SK-N-SH treated with all-trans-retinoic acid at 6 μM for 48 hours (cell line): ENCODE measurements at regions not wholly inside any gene's neighbourhood (a gene's known extent, or its start where the extent isn't known, plus 50 kb on each side); places are given as distances from the start of the nearest gene placed in this dataset.

Experiments used
- ATAC-seq: fragments of 200-7000 bp; cut with Tn5 transposase; 3 replicates; pipeline ENCODE4 v1.9.1; 2020; ENCODE audit warnings: mild to moderate bottlenecking, moderate library complexity
- ARNTL ChIP-seq: fragments of 450-650 bp; formaldehyde crosslinking; IDR thresholded peaks from 2 replicates; pipeline ENCODE4 v1.5.0; 2020; ENCODE audit warnings: low read depth, mild to moderate bottlenecking, moderate library complexity, borderline replicate concordance
- BACH2 ChIP-seq: fragments of 250-450 bp; sonication (Bioruptor Pico); IDR thresholded peaks from 2 replicates; pipeline ENCODE4 v1.9.0; 2021; ENCODE audit warnings: mild to moderate bottlenecking, borderline replicate concordance
- CSDC2 ChIP-seq: fragments of 250-450 bp; sonication (Bioruptor Pico); IDR thresholded peaks from 2 replicates; pipeline ENCODE4 v1.5.0; 2020; ENCODE audit warnings: mild to moderate bottlenecking, moderate library complexity
- ESRRG ChIP-seq: fragments of 250-450 bp; sonication (Bioruptor Pico); IDR thresholded peaks from 2 replicates; pipeline ENCODE4 v1.6.1; 2021; ENCODE audit warnings: mild to moderate bottlenecking
- GLIS3 ChIP-seq: fragments of 250-450 bp; sonication (Bioruptor Pico); IDR thresholded peaks from 2 replicates; pipeline ENCODE4 v1.5.0; 2020; ENCODE audit warnings: mild to moderate bottlenecking, moderate library complexity
- ISL1 ChIP-seq: fragments of 250-450 bp; sonication (Bioruptor Pico); IDR thresholded peaks from 2 replicates; pipeline ENCODE4 v2.1.2; 2022; ENCODE audit warnings: mild to moderate bottlenecking, moderate library complexity
- OSR1 ChIP-seq: fragments of 250-450 bp; sonication (Bioruptor Pico); IDR thresholded peaks from 2 replicates; pipeline ENCODE4 v1.8.0; 2022; ENCODE audit warnings: moderate library complexity, mild to moderate bottlenecking, inconsistent platforms
- PATZ1 ChIP-seq: fragments of 250-450 bp; sonication (Bioruptor Pico); IDR thresholded peaks from 2 replicates; pipeline ENCODE4 v1.8.0; 2020; ENCODE audit warnings: mild to moderate bottlenecking, moderate library complexity, borderline replicate concordance
- PPARA ChIP-seq: fragments of 250-450 bp; sonication (Bioruptor Pico); IDR thresholded peaks from 2 replicates; pipeline ENCODE4 v1.5.0; 2020; ENCODE audit warnings: mild to moderate bottlenecking, borderline replicate concordance
- RARB ChIP-seq: fragments of 250-450 bp; sonication (Bioruptor Pico); IDR thresholded peaks from 2 replicates; pipeline ENCODE4 v1.8.0; 2021; ENCODE audit warnings: mild to moderate bottlenecking, moderate library complexity
- SNAI2 ChIP-seq: fragments of 250-450 bp; sonication (Bioruptor Pico); IDR thresholded peaks from 2 replicates; pipeline ENCODE4 v1.5.0; 2020; ENCODE audit warnings: mild to moderate bottlenecking, moderate library complexity
- TCF4 ChIP-seq: fragments of 250-450 bp; sonication (Bioruptor Pico); IDR thresholded peaks from 2 replicates; pipeline ENCODE4 v1.8.0; 2021; ENCODE audit warnings: mild to moderate bottlenecking, moderate library complexity, borderline replicate concordance
- TOX ChIP-seq: fragments of 250-450 bp; sonication (Bioruptor Pico); IDR thresholded peaks from 2 replicates; pipeline ENCODE4 v1.8.0; 2021; ENCODE audit warnings: mild to moderate bottlenecking, moderate library complexity, borderline replicate concordance
- TSHZ2 ChIP-seq: fragments of 250-450 bp; sonication (Bioruptor Pico); IDR thresholded peaks from 2 replicates; pipeline ENCODE4 v1.5.0; 2020; ENCODE audit warnings: mild to moderate bottlenecking, moderate library complexity
- ZFP3 ChIP-seq: fragments of 250-450 bp; sonication (Bioruptor Pico); IDR thresholded peaks from 2 replicates; pipeline ENCODE4 v1.5.0; 2020; ENCODE audit warnings: mild to moderate bottlenecking, moderate library complexity
- ZFP30 ChIP-seq: fragments of 450-650 bp; formaldehyde crosslinking; IDR thresholded peaks from 2 replicates; pipeline ENCODE4 v1.5.0; 2022; ENCODE audit warnings: mild to moderate bottlenecking, moderate library complexity
- ZNF565 ChIP-seq: fragments of 450-650 bp; formaldehyde crosslinking; conservative IDR thresholded peaks from 2 replicates; pipeline ENCODE4 v1.5.0; 2020; ENCODE audit warnings: low read depth, mild to moderate bottlenecking, moderate library complexity
- ZNF70 ChIP-seq: fragments of 450-650 bp; formaldehyde crosslinking; IDR thresholded peaks from 2 replicates; pipeline ENCODE4 v1.5.0; 2020; ENCODE audit warnings: mild to moderate bottlenecking, moderate library complexity
- ZNF8 ChIP-seq: fragments of 450-650 bp; formaldehyde crosslinking; IDR thresholded peaks from 2 replicates; pipeline ENCODE4 v1.5.0; 2020; ENCODE audit warnings: mild to moderate bottlenecking, moderate library complexity
- TF ChIP-seq, protein P1 (sequence below): fragments of 250-450 bp; sonication (Bioruptor Pico); IDR thresholded peaks from 2 replicates; pipeline ENCODE4 v1.8.0; 2021; ENCODE audit warnings: low read depth, mild to moderate bottlenecking, moderate library complexity, borderline replicate concordance
- TF ChIP-seq, protein P2 (sequence below): fragments of 250-450 bp; sonication (Bioruptor Pico); IDR thresholded peaks from 2 replicates; pipeline ENCODE4 v1.5.1; 2020; ENCODE audit warnings: low read depth, mild to moderate bottlenecking, moderate library complexity

DNA sequence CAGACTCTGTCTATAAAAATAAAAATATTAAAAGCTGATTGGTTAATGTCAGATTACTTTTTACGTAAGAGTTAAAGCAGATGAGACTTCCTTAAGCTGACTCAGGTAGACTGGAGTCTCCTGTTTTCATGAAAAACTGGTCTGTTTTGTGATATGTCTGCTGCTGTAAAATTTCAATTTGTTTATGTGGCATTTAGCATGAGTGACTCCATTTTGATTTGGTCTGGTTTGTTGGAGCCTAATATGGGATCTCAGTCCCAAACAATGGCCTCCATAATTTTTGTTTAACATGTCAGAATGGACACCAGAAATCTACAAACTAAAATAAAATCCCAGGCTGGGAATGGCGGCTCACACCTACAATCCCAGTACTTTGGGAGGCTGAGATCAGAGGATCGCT is 57.8 kb upstream of the LEKR1 start:
- TF ChIP-seq ZFP30 (CRISPR knock-in tag) (no peak), TOX (CRISPR knock-in tag) (no peak), ESRRG (no peak), ARNTL (CRISPR knock-in tag) (no peak), CSDC2 (CRISPR knock-in tag) (no peak), ZFP3 (CRISPR knock-in tag) (no peak), GLIS3 (CRISPR knock-in tag) (no peak), ZNF8 (CRISPR knock-in tag) (no peak), ZNF70 (CRISPR knock-in tag) (no peak), ISL1 (CRISPR knock-in tag) (no peak), PATZ1 (CRISPR knock-in tag) (no peak), ZNF565 (no peak), OSR1 (CRISPR knock-in tag) (no peak), TSHZ2 (CRISPR knock-in tag) (no peak), TCF4 (CRISPR knock-in tag) (no peak), SNAI2 (CRISPR knock-in tag) (no peak), RARB (CRISPR knock-in tag) (no peak), BACH2 (CRISPR knock-in tag) (no peak)
- TF ChIP-seq, protein P1, sequence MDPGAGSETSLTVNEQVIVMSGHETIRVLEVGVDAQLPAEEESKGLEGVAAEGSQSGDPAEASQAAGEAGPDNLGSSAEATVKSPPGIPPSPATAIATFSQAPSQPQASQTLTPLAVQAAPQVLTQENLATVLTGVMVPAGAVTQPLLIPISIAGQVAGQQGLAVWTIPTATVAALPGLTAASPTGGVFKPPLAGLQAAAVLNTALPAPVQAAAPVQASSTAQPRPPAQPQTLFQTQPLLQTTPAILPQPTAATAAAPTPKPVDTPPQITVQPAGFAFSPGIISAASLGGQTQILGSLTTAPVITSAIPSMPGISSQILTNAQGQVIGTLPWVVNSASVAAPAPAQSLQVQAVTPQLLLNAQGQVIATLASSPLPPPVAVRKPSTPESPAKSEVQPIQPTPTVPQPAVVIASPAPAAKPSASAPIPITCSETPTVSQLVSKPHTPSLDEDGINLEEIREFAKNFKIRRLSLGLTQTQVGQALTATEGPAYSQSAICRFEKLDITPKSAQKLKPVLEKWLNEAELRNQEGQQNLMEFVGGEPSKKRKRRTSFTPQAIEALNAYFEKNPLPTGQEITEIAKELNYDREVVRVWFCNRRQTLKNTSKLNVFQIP: no peak
- TF ChIP-seq, protein P2, sequence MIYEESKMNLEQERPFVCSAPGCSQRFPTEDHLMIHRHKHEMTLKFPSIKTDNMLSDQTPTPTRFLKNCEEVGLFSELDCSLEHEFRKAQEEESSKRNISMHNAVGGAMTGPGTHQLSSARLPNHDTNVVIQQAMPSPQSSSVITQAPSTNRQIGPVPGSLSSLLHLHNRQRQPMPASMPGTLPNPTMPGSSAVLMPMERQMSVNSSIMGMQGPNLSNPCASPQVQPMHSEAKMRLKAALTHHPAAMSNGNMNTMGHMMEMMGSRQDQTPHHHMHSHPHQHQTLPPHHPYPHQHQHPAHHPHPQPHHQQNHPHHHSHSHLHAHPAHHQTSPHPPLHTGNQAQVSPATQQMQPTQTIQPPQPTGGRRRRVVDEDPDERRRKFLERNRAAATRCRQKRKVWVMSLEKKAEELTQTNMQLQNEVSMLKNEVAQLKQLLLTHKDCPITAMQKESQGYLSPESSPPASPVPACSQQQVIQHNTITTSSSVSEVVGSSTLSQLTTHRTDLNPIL (CRISPR knock-in tag): no peak
- ATAC-seq: no peak

DNA sequence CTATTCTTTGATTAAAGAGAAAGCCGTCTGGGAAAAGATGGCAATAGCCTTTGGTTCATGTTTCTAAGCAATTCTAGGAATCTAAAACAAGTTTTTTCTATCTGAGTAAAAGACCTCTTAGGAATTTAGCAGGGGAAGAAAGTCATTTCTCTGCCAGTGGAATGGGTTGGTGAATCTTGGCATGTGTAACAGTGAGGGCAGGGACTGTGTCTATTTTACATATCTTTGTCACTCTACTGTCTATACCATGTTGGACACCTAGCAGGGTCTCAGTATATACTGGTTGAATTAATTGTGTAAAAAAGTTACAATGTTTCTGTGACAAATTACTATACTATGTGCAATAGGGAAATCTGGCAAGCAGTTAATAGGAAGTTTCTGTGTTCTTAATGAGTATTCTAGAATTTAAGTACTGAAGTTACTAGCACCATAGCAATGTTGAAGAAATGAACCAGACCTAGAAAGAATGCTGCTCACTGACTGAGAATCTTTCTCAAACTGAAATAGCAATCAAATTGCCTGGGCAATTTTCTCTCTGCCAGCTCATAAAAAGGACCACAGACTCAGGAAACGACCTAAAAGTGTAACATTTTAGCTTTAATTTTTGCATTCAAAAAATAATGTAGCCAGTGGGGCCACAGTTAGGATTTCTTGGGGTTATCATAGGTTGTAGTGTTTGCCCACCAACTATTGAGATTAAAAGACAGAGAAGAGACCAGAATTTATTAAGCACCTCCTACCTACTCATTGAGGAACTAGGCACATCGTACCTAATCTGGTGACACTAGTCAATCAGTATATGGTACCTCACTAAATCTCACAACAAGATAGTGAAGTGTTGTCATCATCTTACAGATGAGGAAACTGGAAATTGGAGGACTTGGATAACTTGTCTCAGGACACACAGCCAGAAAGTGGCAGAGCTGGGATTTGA is 56.2 kb upstream of the LEKR1 start:
- ATAC-seq: peak; percentile 69
- TF ChIP-seq, protein P2 (CRISPR knock-in tag): no peak
- TF ChIP-seq PPARA (no peak), ZNF70 (CRISPR knock-in tag) (no peak), ESRRG (no peak), ARNTL (CRISPR knock-in tag) (no peak), ZFP3 (CRISPR knock-in tag) (no peak), OSR1 (CRISPR knock-in tag) (no peak), BACH2 (CRISPR knock-in tag) (no peak), ZNF8 (CRISPR knock-in tag) (no peak), RARB (CRISPR knock-in tag) (no peak), PATZ1 (CRISPR knock-in tag) (no peak), ISL1 (CRISPR knock-in tag) (no peak), SNAI2 (CRISPR knock-in tag) (no peak), ZNF565 (no peak), CSDC2 (CRISPR knock-in tag) (no peak)
- TF ChIP-seq, protein P1: no peak
